Right hindlimb (tissue), 1 donor: ENCODE measurements at regions not wholly inside any gene's neighbourhood (a gene's known extent, or its start where the extent isn't known, plus 50 kb on each side); places are given as distances from the start of the nearest gene placed in this dataset.
A peak's percentile ranks its signal among the peaks of the same experiment; 100 is the strongest.
"Not testable (repeated sequence)": the region's sequence is repeated elsewhere in the genome, so short reads cannot be mapped to it uniquely, and the experiment has no call there.

Experiments
- DNase-seq: peaks from one replicate; pipeline ENCODE4 v3.0.0-alpha.2; 2018

GRCh38 chr15:62325597-62325996 lies 160.5 kb upstream of the C2CD4B start:
- DNase-seq = no peak

DNA sequence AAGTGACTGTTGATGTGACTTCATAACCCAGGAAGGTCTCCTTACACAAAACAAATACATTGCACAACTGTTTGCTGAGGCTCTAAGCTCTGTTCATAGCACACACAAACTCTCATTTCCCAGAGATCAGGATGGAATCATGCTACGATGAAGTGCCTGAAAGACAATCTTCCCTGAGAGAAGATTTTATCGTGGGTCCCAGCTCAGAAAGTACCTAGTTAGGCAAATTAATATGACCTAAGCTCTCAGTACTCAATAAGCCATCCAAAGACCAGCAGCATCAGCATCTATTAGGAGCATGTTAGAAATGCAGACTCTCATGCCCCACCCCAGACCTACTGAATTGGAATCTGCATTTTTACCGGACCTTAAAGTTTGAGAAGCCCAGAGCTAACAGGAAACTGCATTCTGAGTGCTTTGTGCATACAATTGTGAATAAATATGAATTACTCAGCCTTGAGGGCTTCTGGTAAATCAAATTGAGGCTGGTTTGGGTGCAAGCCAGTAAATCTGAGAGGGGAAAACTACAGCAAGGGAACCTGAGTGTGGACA lies 161.5 kb upstream of the C2CD4B start:
- no peak for DNase-seq

- no peak for DNase-seq
Measured at GRCh38 chr15:62327406-62327805, 162.3 kb upstream of the C2CD4B start.

DNA sequence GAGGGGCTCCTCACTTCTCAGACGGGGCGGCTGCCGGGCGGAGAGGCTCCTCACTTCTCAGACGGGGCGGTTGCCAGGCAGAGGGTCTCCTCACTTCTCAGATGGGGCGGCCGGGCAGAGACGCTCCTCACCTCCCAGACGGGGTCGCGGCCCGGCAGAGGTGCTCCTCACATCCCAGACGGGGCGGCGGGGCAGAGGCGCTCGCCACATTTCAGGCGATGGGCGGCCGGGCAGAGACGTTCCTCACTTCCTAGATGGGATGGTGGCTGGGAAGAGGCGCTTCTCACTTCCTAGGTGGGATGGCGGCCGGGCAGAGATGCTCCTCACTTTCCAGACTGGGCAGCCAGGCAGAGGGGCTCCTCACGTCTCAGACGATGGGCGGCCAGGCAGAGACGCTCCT lies 167.4 kb upstream of the C2CD4B start:
- not testable (repeated sequence) for DNase-seq

GRCh38 chr15:62334536-62334935 lies 169.5 kb upstream of the C2CD4B start:
- DNase-seq = no peak

DNA sequence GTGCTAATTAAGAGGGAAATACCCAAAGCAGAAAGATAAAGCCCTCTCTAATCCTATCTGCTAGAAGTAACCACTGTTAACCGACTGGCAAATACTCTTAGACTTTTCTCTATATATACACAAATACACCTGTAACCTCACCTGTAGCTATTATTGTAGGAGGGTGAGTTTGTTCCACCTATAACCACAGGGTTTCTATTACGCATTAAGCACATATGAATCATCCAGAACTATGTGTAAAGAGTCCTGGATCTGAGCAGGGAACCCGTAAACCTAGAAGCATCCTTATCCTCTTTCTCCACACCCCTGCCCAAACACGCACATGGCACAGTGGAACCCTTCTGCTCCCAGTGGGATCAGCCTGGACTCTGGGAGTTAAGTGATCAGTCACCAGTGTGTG lies 172.8 kb upstream of the C2CD4B start:
- no peak for DNase-seq

GRCh38 chr15:62338497-62338896 lies 173.4 kb upstream of the C2CD4B start:
- DNase-seq = no peak

- no peak for DNase-seq
Measured at GRCh38 chr15:62342959-62343358, 177.9 kb upstream of the C2CD4B start.

DNA sequence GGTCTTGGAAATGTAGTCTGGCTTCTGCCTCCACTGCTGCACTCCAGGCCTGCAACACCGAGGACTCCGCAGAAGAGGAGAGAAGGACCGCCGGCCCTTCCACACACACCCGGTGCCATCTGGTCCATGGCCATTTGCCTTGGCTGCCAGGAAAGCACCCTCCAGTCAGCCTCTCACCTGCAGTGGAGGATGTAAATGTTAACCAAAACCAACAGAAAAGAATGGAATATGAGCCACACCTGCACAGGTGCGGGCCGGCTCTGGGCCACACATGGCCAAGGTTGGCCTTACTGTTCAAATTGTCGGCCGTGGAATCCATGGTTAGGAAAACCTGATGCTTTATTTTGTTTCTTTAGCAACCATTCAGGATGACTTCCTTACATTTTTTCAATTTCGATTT lies 178.3 kb upstream of the C2CD4B start:
- DNase-seq = no peak

DNA sequence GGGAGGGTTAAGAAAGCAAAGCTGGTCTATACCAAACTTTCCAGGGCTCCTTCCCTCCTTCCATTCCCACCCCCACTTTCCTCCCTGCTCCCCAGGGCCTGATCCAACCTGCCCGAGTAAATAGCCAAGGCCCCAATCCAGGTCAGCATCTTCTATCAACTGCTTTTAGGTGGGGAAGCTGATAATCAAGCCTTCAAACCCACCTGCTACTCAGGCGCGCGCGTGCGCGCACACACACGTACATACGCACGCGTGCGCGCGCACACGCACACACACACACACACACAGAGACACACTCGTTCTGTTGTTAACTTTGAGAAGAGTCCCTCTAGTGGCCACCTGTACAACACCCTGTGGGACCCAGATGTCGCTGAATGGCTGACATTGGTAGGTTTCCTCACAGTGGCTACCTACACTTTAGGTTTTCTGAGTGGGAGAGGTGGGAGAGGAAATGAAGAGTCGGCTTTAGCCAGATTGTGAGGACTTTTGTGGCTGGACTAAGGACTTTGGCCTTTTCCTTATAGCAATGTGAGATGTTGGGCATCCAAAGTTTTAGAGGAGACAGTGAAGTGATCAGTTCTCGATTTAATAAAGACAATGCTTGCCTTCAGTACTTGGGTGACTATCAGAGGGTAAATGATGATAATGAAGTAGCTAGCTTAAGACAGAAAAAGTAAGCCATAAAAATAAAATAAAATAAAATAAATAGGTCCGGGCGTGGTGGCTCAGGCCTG lies 179.9 kb upstream of the C2CD4B start:
- peak; percentile 31 for DNase-seq

DNA sequence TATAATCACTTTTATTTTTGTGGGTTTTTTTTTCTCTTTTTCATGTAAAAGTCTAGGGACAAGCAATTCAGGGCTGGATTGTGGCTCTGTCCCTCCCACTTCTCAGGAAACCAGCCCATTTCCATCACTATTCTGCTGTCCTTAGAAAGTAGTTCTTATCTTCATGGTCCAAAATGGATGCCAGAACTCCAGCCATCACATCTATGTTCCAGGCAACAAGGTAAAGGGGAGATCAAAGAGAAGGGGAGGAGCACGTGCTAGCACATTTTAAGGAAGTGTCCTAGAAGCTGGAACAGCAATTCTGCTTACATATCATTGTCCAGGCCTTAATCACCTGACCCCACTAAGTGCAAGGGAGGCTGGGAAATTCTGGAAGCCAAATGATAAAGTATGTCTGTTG lies 181.1 kb upstream of the C2CD4B start:
- no peak for DNase-seq

DNA sequence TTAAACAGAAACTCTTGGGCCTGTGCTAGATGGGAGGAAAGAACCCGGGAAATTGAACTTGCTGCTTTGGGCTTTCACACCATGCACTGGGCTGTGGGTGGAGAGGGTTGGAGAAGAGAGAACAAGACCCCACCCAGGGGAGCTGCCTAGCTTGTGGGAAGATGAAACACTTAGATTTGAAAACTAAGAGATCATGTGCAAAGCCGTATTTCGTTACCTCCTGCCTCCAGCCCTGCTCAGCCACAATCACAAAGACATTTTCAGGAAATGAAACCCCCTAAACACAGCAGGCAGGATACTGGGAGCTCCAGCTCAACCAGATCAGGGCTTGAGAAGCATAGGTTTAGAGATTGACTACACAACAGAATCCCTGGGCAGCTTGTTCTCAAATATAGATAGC lies 183.0 kb upstream of the C2CD4B start:
- DNase-seq = no peak

DNA sequence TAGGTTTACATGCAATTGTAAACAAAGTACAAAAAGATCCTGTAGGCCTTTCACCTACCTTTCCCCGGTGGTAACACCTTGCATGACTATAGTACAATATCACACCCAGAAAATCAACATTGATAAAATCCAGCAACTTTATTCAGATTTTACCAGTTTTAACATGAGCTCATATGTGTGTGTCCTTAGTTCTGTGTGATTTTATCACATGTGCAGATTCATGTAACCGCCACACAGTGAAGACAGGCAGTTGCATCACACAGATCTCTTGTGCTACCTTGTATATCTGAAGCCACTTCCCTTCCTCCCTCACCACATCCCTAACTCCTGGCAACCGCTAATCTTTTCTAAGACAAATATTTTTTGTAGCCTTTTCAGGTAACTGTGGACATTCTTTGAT lies 183.5 kb upstream of the C2CD4B start:
- DNase-seq = no peak

DNA sequence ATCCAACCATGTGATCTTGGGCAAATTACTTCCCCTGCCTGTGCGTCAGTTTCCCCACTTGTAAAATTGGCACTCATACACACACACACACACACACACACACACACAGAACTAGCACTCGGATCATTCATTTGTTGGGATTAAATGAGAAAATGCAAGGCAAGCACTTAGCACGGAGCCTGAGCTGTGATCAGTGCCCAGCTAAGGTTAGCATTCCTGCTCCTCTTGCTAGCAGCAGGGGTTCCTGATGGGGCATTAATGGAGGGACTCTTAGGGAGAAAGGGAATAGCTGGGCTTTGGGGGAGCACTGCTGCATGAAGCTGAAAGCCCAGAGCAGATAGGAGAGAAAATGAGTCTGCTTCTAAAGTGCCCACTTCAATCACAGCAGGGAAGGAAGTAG lies 187.7 kb upstream of the C2CD4B start:
- DNase-seq = no peak

DNA sequence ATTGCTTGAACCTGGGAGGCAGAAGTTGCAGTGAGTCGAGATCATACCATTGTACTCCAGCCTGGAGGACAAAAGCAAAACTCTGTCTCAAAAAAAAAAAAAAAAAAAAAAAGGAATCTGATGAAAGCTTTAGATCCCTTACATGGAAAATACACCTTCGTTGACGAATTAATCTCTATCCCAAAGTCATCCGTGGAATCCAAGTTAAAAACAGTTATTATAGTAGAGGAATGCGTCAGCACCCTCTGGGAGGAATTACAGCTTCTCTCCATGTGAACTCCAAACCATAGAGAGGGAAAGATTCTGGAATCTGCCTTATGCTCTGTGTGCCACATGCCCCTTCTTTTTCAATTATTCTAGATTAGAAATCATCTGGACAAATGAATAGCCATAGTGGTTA lies 192.3 kb upstream of the C2CD4B start:
- no peak for DNase-seq

DNA sequence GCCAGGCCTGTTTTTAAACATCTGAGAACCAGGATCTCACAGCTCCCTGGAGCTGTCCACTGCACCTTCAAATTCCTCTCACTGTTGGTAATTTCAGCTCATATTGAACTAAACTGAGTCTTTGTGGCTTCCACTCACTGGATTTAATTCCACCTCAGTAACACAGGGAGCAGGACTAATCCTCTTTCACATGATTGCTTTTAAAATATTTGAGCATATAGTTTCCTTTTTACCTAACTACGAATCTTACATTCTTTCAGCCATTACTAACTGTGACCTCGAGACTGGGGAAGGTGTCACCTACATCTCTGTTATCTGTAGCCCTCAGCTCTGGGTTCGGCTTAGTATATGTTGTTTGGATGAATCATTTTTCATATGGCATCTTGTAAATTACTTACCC lies 194.3 kb upstream of the C2CD4B start:
- no peak for DNase-seq

- DNase-seq = no peak
Measured at GRCh38 chr15:62360332-62361097, 195.4 kb upstream of the C2CD4B start.

GRCh38 chr15:62362144-62362543 lies 197.1 kb upstream of the C2CD4B start:
- no peak for DNase-seq

- no peak for DNase-seq
Measured at GRCh38 chr15:62362608-62363007, 197.5 kb upstream of the C2CD4B start.

- DNase-seq = no peak
Measured at GRCh38 chr15:62363913-62364312, 198.8 kb upstream of the C2CD4B start.

DNA sequence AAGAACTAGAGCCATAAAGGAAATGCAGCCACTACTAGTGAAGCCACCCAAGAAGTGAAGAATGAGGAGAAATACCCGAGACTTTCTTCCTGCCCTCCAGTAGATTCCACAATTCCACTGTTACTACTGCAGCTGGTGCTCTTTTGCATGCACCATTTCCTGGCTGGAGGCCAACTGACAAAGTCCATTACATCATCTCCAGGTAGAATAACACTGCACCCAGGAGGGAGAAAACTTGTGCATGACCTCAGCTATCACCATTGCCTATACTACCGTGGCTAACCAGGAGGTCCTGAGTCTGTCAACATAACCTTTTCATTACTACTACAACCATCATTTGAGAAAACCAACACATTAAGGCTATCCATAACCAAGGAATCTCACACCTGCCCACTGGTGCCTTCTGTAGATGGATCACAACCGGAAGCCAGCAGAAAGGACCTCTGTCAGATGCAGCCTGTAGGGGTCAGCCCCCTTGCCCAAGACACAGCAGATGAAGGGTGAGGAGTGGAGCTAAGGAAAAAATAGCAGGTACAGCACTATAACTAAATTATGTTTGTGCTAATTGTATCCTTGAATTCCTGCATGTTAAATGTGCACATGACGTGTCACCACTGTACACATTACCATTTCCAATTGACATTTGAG lies 200.8 kb upstream of the C2CD4B start:
- DNase-seq = no peak

GRCh38 chr15:62369454-62369853 lies 204.4 kb upstream of the C2CD4B start:
- DNase-seq = no peak

- not testable (repeated sequence) for DNase-seq
Measured at GRCh38 chr15:62371683-62372082, 206.6 kb upstream of the C2CD4B start.
